HG03575 (cell line): ENCODE measurements at regions not wholly inside any gene's neighbourhood (a gene's known extent, or its start where the extent isn't known, plus 50 kb on each side); places are given as distances from the start of the nearest gene placed in this dataset.
"Not testable (repeated sequence)": the region's sequence is repeated elsewhere in the genome, so short reads cannot be mapped to it uniquely, and the experiment has no call there.

ENCODE experiments used
- ATAC-seq: cut with Tn5 transposase; IDR thresholded peaks from one replicate; pipeline ENCODE4 v1.9.1; 2021; ENCODE audit not compliant: unreplicated experiment, insufficient number of reproducible peaks, low FRiP score; ENCODE audit errors: extremely low read depth

GRCh38 chr3:6736836-6737629 is 123.9 kb upstream of the GRM7 start:
- no peak for ATAC-seq

DNA sequence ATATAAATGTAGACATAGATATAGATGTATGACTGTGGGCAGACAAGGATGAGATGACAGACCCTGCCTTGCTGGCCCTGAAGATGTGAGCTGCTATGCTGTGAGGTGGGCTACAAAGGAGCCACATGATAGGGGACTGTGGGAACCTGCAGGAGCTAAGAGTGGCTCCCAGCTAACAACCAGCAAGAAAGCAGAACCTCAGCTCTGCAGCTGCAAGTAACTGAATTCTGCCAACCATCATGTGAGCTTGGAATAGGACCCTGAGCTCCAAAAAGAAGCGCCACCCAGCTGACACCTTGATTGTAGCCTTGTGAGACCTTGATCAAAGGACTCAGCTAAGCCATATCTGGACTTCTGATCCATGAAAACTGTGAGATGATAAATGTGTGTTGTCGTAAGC is 123.3 kb upstream of the GRM7 start:
- no peak for ATAC-seq

- ATAC-seq: no peak
Measured at GRCh38 chr3:6739288-6739687, 121.6 kb upstream of the GRM7 start.

DNA sequence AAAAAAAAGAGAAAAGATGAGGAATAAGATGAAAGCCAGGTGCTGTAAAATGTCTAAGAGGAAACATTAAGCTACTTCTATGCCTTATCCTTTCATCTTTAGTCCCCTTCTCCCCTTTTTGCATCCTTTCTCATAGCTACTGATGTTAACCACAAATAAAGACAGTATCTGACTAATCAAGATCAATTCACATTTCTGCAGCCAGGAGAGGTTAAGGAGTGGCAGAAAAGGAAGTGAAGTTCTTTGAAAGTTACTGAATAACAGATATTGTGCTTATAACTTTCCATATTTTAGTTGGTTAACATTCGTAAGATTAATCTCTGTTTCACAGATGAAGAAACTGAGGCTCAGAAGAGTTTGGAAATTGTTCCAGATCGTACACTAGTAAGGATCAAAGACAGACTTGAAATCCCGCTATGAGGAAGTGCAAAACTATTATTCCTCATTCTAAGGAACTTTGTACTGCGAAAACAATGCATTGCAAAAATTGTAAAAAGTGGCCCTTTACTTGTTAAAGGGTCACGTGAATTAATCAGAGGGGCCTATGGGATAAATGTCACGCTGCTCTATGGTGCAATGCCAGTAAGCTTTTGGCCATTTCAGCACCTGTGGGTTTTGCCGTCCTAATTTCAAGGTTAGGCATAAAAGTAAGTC is 117.7 kb upstream of the GRM7 start:
- no peak for ATAC-seq

- ATAC-seq: no peak
Measured at GRCh38 chr3:6746443-6746842, 114.5 kb upstream of the GRM7 start.

GRCh38 chr3:6747017-6747416 is 113.9 kb upstream of the GRM7 start:
- no peak for ATAC-seq

DNA sequence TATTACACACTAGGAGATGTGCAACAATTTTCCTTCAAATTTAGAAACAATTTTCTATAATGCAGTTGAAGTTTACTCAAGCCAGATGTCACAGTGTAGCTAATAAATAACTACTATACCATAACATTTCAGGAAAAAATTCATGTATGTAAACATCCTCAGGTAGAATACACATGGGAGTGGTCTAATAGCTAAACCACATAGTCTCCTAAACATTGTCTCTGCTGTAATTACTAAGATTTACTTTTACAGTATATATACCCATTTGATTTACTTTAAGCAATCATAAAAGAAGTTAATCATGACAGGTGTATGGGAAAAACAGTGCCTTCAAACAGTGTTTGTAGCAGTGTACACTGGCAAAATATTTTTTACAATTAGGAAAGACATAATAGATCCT is 110.1 kb upstream of the GRM7 start:
- no peak for ATAC-seq

GRCh38 chr3:6753536-6753935 is 107.4 kb upstream of the GRM7 start:
- ATAC-seq: no peak

GRCh38 chr3:6769532-6770396 is 91.2 kb upstream of the GRM7 start:
- ATAC-seq: not testable (repeated sequence)

GRCh38 chr3:6770397-6770690 is 90.6 kb upstream of the GRM7 start:
- ATAC-seq: no peak

- ATAC-seq: no peak
Measured at GRCh38 chr3:6771171-6771570, 89.7 kb upstream of the GRM7 start.

DNA sequence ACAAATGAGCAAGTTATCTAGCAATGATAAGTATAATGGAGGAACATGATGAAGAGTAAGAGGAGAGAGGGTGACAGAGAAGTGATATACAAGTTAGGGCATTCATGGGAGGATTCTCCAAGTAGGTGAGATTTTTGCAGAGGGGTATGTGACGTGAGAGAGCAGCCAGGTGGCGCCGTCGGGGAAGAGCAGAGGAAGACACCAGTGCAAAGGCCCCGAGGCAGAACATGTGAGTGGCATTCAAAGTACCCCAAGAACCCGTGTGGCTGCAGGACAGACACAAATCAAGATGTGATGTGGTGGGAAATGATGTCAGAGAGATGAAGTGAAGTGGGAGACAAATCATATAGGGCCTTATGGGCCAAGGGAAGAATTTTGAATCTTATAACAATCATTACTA is 81.8 kb upstream of the GRM7 start:
- ATAC-seq: no peak

DNA sequence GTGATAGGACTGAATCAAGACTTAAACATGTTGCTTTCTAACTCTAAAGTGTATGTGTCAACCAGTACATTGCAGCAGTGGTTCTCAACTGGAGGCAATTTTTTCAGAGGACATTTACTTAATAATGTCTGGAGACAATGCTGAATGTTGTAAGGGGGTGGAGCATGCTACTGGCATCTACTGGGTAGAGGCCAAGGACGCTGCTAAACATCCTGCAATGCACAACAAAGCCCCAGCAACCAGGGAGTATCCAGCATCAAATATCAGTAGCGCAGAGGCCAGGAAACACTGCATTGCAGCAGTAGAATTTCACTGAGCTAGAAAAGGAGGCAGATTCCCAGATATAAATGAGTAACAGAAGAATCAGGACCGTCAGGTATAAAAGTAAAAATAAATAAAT is 79.8 kb upstream of the GRM7 start:
- no peak for ATAC-seq

- no peak for ATAC-seq
Measured at GRCh38 chr3:6785726-6786125, 75.2 kb upstream of the GRM7 start.

GRCh38 chr3:6791161-6791560 is 69.8 kb upstream of the GRM7 start:
- ATAC-seq: no peak

GRCh38 chr3:6799264-6799915 is 61.5 kb upstream of the GRM7 start:
- peak; percentile 52 for ATAC-seq

DNA sequence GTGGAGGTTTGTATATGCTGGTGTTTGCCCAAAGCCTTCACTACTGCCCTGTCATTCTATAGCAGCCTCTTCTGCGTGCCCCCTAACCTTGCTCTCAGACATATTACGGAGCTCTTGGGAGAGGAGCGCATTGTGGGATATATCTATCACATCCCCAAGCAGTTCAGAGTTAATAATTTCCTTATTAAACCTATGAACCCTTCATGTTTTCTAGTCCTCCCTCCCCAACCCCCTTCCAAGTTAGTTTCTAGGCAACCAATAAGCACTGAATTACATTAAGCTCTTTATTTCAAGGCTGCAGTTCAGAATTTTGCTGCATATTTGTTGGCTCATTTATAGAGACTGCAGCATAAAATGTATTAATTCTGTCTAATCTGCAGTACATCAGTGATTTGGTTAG is 57.3 kb upstream of the GRM7 start:
- no peak for ATAC-seq

GRCh38 chr3:6805236-6805635 is 55.7 kb upstream of the GRM7 start:
- no peak for ATAC-seq

DNA sequence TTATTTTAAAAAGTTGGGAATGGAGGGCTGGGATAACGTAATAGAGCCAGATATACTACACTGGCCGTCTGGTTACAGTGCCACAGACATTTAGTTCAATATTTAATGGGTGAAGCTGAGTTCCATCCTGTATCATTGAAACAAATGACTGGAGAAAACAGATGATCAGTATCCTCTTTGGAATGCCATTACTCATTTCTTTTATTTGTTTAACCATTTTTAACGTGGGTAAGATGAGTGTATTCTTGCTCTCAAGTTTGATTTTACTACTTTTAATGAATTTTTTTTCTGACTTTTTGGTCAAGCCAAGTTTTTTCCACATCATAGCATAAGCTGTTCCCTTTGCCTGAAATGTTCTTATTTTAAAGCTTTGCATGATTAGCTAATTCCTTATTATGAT is 53.9 kb upstream of the GRM7 start:
- ATAC-seq: no peak
